Ascending aorta (tissue), 2 donors: ENCODE measurements at regions not wholly inside any gene's neighbourhood (a gene's known extent, or its start where the extent isn't known, plus 50 kb on each side); places are given as distances from the start of the nearest gene placed in this dataset.

ENCODE experiments used
- DNase-seq, 2 donors: peaks; one replicate each; pipeline ENCODE4 v3.0.0-alpha.2; 2019; ENCODE audit warnings: low spot score in 2 of 2
- H3K27ac ChIP-seq, 2 donors: fragments of 200-600 bp; sonication (generic); one replicate each; pipeline ENCODE4 v1.5.1; 2016 to 2017; ENCODE audit warnings: mild to moderate bottlenecking in 1 of 2
- H3K27me3 ChIP-seq: fragments of 200-600 bp; sonication (generic); one replicate; pipeline ENCODE4 v1.5.1; 2017
- H3K36me3 ChIP-seq, 2 donors: fragments of 200-600 bp; sonication (generic); one replicate each; pipeline ENCODE4 v1.5.1; 2016
- H3K4me1 ChIP-seq, 2 donors: fragments of 200-600 bp; sonication (generic); one replicate each; pipeline ENCODE4 v1.5.1; 2016 to 2017; ENCODE audit warnings: mild to moderate bottlenecking in 1 of 2
- H3K4me3 ChIP-seq, 2 donors: fragments of 200-600 bp; sonication (generic); one replicate each; pipeline ENCODE4 v1.5.1; 2016 to 2017; ENCODE audit warnings: mild to moderate bottlenecking in 1 of 2
- H3K9me3 ChIP-seq, 2 donors: fragments of 200-600 bp; sonication (generic); one replicate each; pipeline ENCODE4 v1.5.1; 2016
- CTCF ChIP-seq, 3 experiments: fragments of 200-600 bp in 2 of 3; fragments of 450-650 bp in 1 of 3; sonication (generic) in 2 of 3; IDR thresholded peaks; one replicate each; pipeline ENCODE4 v1.5.1; 2016 to 2019; ENCODE audit warnings: antibody characterized with exemption in 3 of 3, mild to moderate bottlenecking in 1 of 3, moderate library complexity in 1 of 3
- intact Hi-C: fragments of 100-400 bp; cut with DNase I; formaldehyde crosslinking; loops from one replicate; pipeline ENCODE4 v1.15.1; 2023

GRCh38 chr4:162732876-162733275, 433.8 kb downstream of the NAF1 start:
- no peaks in the 10 kb centered on the region for H3K27me3 ChIP-seq
- no peaks in the 10 kb centered on the region for H3K4me1 ChIP-seq
- no peaks in the 10 kb centered on the region for H3K36me3 ChIP-seq
- H3K27ac ChIP-seq, result no peak overlapping the region
- DNase-seq, result no peak
- H3K4me3 ChIP-seq, result no peak overlapping the region
- H3K9me3 ChIP-seq, result no peaks in the 10 kb centered on the region
- no peak for TF ChIP-seq CTCF (IDR thresholded peaks at IDR 0.05)
- intact Hi-C loops, result no loop called here

GRCh38 chr4:162727766-162728165, 438.9 kb downstream of the NAF1 start:
- no peak overlapping the region for H3K4me3 ChIP-seq
- no peaks in the 10 kb centered on the region for H3K9me3 ChIP-seq
- H3K27me3 ChIP-seq, result no peaks in the 10 kb centered on the region
- no peak for DNase-seq
- H3K4me1 ChIP-seq, result no peaks in the 10 kb centered on the region
- no peak for TF ChIP-seq CTCF (IDR thresholded peaks at IDR 0.05)
- no peak overlapping the region for H3K27ac ChIP-seq
- no peaks in the 10 kb centered on the region for H3K36me3 ChIP-seq
- intact Hi-C loops, result no loop called here

- Histone ChIP-seq H3K27ac (no peak overlapping the region), H3K27me3 (no peaks in the 10 kb centered on the region), H3K9me3 (no peaks in the 10 kb centered on the region), H3K4me3 (no peak overlapping the region), H3K36me3 (no peaks in the 10 kb centered on the region), H3K4me1 (no peaks in the 10 kb centered on the region)
- intact Hi-C loops, result no loop called here
- TF ChIP-seq CTCF (IDR thresholded peaks at IDR 0.05), result no peak
- no peak for DNase-seq
These were observed 439.5 kb downstream of the NAF1 start for GRCh38 chr4:162727232-162727631.

- no peaks in the 10 kb centered on the region for H3K9me3 ChIP-seq
- no peak for DNase-seq
- TF ChIP-seq CTCF (IDR thresholded peaks at IDR 0.05), result no peak
- H3K36me3 ChIP-seq, result no peaks in the 10 kb centered on the region
- no peaks in the 10 kb centered on the region for H3K4me1 ChIP-seq
- intact Hi-C loops, result no loop called here
- no peaks in the 10 kb centered on the region for H3K27me3 ChIP-seq
- no peak overlapping the region for H3K4me3 ChIP-seq
- no peak overlapping the region for H3K27ac ChIP-seq
These were observed 451.3 kb downstream of the NAF1 start for GRCh38 chr4:162715401-162715800.

- TF ChIP-seq CTCF (IDR thresholded peaks at IDR 0.05), result no peak
- no peak overlapping the region for H3K27ac ChIP-seq
- no peak overlapping the region for H3K4me3 ChIP-seq
- intact Hi-C loops, result no loop called here
- H3K9me3 ChIP-seq, result no peaks in the 10 kb centered on the region
- no peaks in the 10 kb centered on the region for H3K36me3 ChIP-seq
- H3K27me3 ChIP-seq, result no peaks in the 10 kb centered on the region
- DNase-seq, result no peak
- no peaks in the 10 kb centered on the region for H3K4me1 ChIP-seq
These were observed 458.7 kb downstream of the NAF1 start for GRCh38 chr4:162707962-162708361.

GRCh38 chr4:162706632-162707031, 460.1 kb downstream of the NAF1 start:
- no peaks in the 10 kb centered on the region for H3K36me3 ChIP-seq
- no peak for DNase-seq
- H3K4me3 ChIP-seq, result no peak overlapping the region
- peak overlapping the region in 1 of 2 donors; percentile 12 for H3K27ac ChIP-seq
- H3K4me1 ChIP-seq, result no peaks in the 10 kb centered on the region
- intact Hi-C loops, result no loop called here
- no peaks in the 10 kb centered on the region for H3K27me3 ChIP-seq
- no peak for TF ChIP-seq CTCF (IDR thresholded peaks at IDR 0.05)
- H3K9me3 ChIP-seq, result no peaks in the 10 kb centered on the region
